ENCODE measurements at regions not wholly inside any gene's neighbourhood (a gene's known extent, or its start where the extent isn't known, plus 50 kb on each side); places are given as distances from the start of the nearest gene placed in this dataset.

GRCh38 chr4:108400309-108400708 is 220.1 kb upstream of the RPL34 start:
- DNase-seq (ENCODE audit: low read depth) = no peak

GRCh38 chr4:108399610-108400265 is 220.6 kb upstream of the RPL34 start:
- no peak for DNase-seq (ENCODE audit: low read depth)

GRCh38 chr4:108398836-108399235 is 221.5 kb upstream of the RPL34 start:
- no peak for DNase-seq (ENCODE audit: low read depth)

- DNase-seq (ENCODE audit: low read depth) = no peak
Observed at GRCh38 chr4:108398316-108398715, 222.1 kb upstream of the RPL34 start.

GRCh38 chr4:108397850-108398249 is 222.5 kb upstream of the RPL34 start:
- DNase-seq (ENCODE audit: low read depth) = no peak

GRCh38 chr4:108396900-108397497 is 223.4 kb upstream of the RPL34 start:
- no peak for DNase-seq (ENCODE audit: low read depth)

- no peak for DNase-seq (ENCODE audit: low read depth)
Observed at GRCh38 chr4:108395786-108396185, 224.6 kb upstream of the RPL34 start.

GRCh38 chr4:108393890-108394472 is 225.2 kb upstream of the LEF1 start:
- no peak for DNase-seq (ENCODE audit: low read depth)

GRCh38 chr4:108391701-108392455 is 223.1 kb upstream of the LEF1 start:
- DNase-seq (ENCODE audit: low read depth) = no peak

- no peak for DNase-seq (ENCODE audit: low read depth)
Observed at GRCh38 chr4:108385076-108385475, 216.3 kb upstream of the LEF1 start.

GRCh38 chr4:108384544-108384943 is 215.8 kb upstream of the LEF1 start:
- DNase-seq (ENCODE audit: low read depth) = no peak

- DNase-seq (ENCODE audit: low read depth) = no peak
Observed at GRCh38 chr4:108383157-108383556, 214.4 kb upstream of the LEF1 start.

GRCh38 chr4:108382751-108383150 is 214.0 kb upstream of the LEF1 start:
- DNase-seq (ENCODE audit: low read depth) = no peak

GRCh38 chr4:108378164-108378563 is 209.4 kb upstream of the LEF1 start:
- DNase-seq (ENCODE audit: low read depth) = no peak

GRCh38 chr4:108377021-108377420 is 208.3 kb upstream of the LEF1 start:
- no peak for DNase-seq (ENCODE audit: low read depth)

GRCh38 chr4:108375434-108375833 is 206.7 kb upstream of the LEF1 start:
- no peak for DNase-seq (ENCODE audit: low read depth)

- DNase-seq (ENCODE audit: low read depth) = no peak
Observed at GRCh38 chr4:108372681-108373080, 203.9 kb upstream of the LEF1 start.

GRCh38 chr4:108371282-108371681 is 202.6 kb upstream of the LEF1 start:
- DNase-seq (ENCODE audit: low read depth) = no peak

GRCh38 chr4:108370291-108371141 is 201.8 kb upstream of the LEF1 start:
- DNase-seq (ENCODE audit: low read depth) = no peak

GRCh38 chr4:108369035-108369655 is 200.4 kb upstream of the LEF1 start:
- DNase-seq (ENCODE audit: low read depth) = no peak

GRCh38 chr4:108367751-108368150 is 199.0 kb upstream of the LEF1 start:
- DNase-seq (ENCODE audit: low read depth) = no peak

GRCh38 chr4:108366716-108367115 is 198.0 kb upstream of the LEF1 start:
- DNase-seq (ENCODE audit: low read depth) = no peak

All from activated T-helper 1 cell treated with Interleukin-2 at 50 U/mL for 16 hours (primary cell).